ENCODE measurements at regions not wholly inside any gene's neighbourhood (a gene's known extent, or its start where the extent isn't known, plus 50 kb on each side); places are given as distances from the start of the nearest gene placed in this dataset.

DNA sequence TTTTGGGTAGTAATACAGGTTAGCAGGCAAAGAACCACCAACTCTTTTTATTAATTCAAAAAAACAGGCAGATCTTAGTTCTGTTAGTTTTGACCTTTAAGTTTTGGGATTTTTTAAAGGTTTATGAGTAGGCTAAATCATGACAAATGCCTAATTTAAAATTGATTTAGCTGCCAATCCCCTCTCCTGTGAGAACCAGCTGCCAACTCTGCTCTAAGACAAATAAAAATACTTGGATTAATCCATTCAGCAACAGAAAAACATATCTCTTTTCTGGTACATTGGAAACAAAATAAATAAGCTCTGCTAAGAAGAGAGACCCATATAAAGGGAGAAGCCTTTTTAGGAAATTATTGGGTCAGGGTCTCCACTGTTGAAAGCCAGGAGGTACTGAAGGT is 160.8 kb downstream of the NTMT2 start:
- Histone ChIP-seq H3K27ac (no peak overlapping the region), H3K36me3 (no peaks in the 10 kb centered on the region), H3K4me1 (peaks cover 0 to 8% (median 0%) of the 10 kb centered on the region in 3 donors), H3K27me3 (no peaks in the 10 kb centered on the region), H3K4me3 (no peak overlapping the region), H3K9me3 (no peaks in the 10 kb centered on the region)
- ATAC-seq, result no peak
- TF ChIP-seq POLR2AphosphoS5 (IDR thresholded peaks at IDR 0.05) (no peak), POLR2A (IDR thresholded peaks at IDR 0.05) (no peak)
- TF ChIP-seq, protein P1, sequence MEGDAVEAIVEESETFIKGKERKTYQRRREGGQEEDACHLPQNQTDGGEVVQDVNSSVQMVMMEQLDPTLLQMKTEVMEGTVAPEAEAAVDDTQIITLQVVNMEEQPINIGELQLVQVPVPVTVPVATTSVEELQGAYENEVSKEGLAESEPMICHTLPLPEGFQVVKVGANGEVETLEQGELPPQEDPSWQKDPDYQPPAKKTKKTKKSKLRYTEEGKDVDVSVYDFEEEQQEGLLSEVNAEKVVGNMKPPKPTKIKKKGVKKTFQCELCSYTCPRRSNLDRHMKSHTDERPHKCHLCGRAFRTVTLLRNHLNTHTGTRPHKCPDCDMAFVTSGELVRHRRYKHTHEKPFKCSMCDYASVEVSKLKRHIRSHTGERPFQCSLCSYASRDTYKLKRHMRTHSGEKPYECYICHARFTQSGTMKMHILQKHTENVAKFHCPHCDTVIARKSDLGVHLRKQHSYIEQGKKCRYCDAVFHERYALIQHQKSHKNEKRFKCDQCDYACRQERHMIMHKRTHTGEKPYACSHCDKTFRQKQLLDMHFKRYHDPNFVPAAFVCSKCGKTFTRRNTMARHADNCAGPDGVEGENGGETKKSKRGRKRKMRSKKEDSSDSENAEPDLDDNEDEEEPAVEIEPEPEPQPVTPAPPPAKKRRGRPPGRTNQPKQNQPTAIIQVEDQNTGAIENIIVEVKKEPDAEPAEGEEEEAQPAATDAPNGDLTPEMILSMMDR (IDR thresholded peaks at IDR 0.05), result no peak

DNA sequence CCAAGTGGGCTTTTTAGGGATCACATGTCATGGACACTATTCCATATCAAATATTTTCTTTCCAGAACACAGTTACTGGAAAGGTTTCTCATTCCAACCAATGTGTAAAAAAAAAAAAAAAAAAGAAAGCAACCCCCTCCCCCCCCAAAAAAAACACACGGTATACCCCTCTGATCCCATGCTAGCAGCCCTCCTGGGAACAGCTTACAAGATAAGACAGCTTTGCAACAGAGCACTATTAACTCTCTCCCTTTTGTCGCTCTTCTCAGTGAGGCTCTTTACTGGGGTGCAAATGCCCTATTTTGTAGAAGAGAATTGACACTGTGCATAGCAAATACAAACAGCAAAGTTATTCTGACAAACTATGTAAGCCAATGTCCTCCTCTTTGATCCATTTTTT is 161.2 kb downstream of the NTMT2 start:
- TF ChIP-seq EP300 (IDR thresholded peaks at IDR 0.05) (no peak), POLR2A (IDR thresholded peaks at IDR 0.05) (no peak), POLR2AphosphoS5 (IDR thresholded peaks at IDR 0.05) (no peak)
- TF ChIP-seq, protein P1 (IDR thresholded peaks at IDR 0.05), result no peak
- H3K4me3 ChIP-seq, result no peak overlapping the region
- H3K27me3 ChIP-seq, result no peaks in the 10 kb centered on the region
- H3K27ac ChIP-seq, result no peak overlapping the region
- H3K9me3 ChIP-seq, result no peaks in the 10 kb centered on the region
- peaks cover 0 to 8% (median 0%) of the 10 kb centered on the region in 3 donors for H3K4me1 ChIP-seq
- no peaks in the 10 kb centered on the region for H3K36me3 ChIP-seq
- 45 to 50% methylated on average over 2 of the region's 2 CpGs for WGBS, 2 donors (ENCODE audit: low coverage in 1 of 2)
- no peak for ATAC-seq

DNA sequence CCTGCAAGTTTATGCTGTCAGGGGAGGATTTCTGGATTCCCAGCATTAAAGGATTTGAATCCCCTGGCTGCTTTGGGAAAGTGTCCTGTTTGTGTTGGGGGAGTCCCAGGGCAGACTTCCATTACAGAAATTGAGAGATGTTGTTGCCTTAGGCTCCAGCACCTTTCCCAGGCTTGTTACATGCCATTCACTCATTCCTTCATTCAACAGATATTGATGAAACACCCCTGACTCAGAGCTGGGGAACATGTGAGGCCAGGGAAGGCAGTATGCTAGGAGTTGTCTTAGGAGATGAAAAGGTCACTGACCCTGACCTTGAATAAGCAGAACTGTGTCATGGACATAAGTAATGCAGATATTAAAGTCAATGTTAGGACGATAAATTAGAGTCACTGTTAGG is 161.7 kb downstream of the NTMT2 start:
- Histone ChIP-seq H3K4me3 (no peak overlapping the region), H3K36me3 (no peaks in the 10 kb centered on the region), H3K27ac (no peak overlapping the region), H3K9me3 (no peaks in the 10 kb centered on the region), H3K4me1 (peaks cover 0 to 8% (median 0%) of the 10 kb centered on the region in 3 donors), H3K27me3 (no peaks in the 10 kb centered on the region)
- no peak for TF ChIP-seq POLR2AphosphoS5 (IDR thresholded peaks at IDR 0.05)
- TF ChIP-seq POLR2A (IDR thresholded peaks at IDR 0.05), result no peak
- TF ChIP-seq EP300 (IDR thresholded peaks at IDR 0.05), result no peak
- TF ChIP-seq, protein P1 (IDR thresholded peaks at IDR 0.05), result no peak
- ATAC-seq, result no peak
- 55 to 78% methylated on average over 1 of the region's 1 CpG for WGBS, 2 donors (ENCODE audit: low coverage in 1 of 2)

DNA sequence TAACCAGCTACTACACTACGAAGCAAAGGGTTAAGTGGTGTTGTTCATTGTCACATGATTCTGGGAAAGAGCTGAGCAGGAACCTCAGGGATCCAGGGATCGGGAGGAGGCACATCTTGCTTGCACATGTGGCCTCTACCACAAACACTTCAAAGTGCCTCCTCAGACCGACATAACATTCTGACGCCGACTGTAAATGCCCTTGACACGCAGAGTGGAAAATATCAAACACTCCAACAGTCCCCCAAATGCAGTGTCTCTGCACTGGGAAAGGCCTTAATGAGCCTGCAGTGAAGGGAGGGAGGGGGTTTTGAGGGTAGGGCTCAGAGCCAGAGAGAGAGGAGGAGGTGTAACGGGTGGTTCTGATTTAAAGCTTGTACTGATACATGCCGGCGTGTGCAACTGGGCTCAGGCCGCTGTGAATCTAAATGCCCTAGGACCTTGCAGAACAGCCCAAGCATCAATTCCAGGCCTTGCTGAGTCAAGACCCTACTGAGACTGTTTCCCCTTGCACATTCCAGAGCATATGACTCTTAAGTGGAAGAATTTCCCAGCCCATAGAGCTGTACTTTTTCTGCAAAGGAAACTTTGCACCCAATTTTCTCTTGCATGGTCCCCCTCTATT is 163.7 kb downstream of the NTMT2 start:
- no peak for TF ChIP-seq EP300 (IDR thresholded peaks at IDR 0.05)
- TF ChIP-seq, protein P1 (IDR thresholded peaks at IDR 0.05), result no peak
- TF ChIP-seq POLR2A (IDR thresholded peaks at IDR 0.05), result no peak
- TF ChIP-seq POLR2AphosphoS5 (IDR thresholded peaks at IDR 0.05), result no peak
- no peak overlapping the region for H3K4me3 ChIP-seq
- H3K36me3 ChIP-seq, result no peaks in the 10 kb centered on the region

DNA sequence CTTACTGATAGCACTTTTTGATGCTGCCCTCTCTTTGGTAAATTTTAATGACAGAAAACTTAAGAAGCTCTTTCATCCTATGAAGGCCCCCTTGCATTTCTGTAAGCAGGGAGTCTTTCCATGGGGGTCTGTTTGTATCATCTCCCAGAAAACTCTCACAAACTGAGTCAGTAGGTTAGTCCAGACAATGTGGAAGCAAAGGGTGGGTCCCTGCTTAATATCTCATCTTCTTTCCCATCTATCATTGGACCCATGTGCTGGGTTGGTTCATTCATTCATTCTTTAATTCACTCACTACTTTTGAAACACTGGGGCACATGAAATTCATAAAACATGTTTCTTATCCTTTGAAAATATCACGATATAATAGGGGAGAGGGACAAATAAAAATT is 164.3 kb downstream of the NTMT2 start:
- H3K27me3 ChIP-seq, result no peaks in the 10 kb centered on the region
- TF ChIP-seq, protein P1 (IDR thresholded peaks at IDR 0.05), result no peak
- TF ChIP-seq POLR2AphosphoS5 (IDR thresholded peaks at IDR 0.05) (no peak), EP300 (IDR thresholded peaks at IDR 0.05) (no peak), POLR2A (IDR thresholded peaks at IDR 0.05) (no peak)
- H3K4me1 ChIP-seq, result peaks cover 0 to 3% (median 0%) of the 10 kb centered on the region in 3 donors
- no peak overlapping the region for H3K27ac ChIP-seq
- H3K9me3 ChIP-seq, result no peaks in the 10 kb centered on the region
- WGBS, 2 donors (ENCODE audit: low coverage in 1 of 2), result 78 to 86% methylated on average over 1 of the region's 1 CpG
- no peak overlapping the region for H3K4me3 ChIP-seq
- no peak for ATAC-seq
- H3K36me3 ChIP-seq, result no peaks in the 10 kb centered on the region

More for the DNA sequence above, 163.7 kb downstream of the NTMT2 start:
- H3K9me3 ChIP-seq, result no peaks in the 10 kb centered on the region
- H3K27me3 ChIP-seq, result no peaks in the 10 kb centered on the region
- ATAC-seq, result peak; percentile 48
- no peak overlapping the region for H3K27ac ChIP-seq
- WGBS, 2 donors (ENCODE audit: low coverage in 1 of 2), result 36 to 48% methylated on average over 7 to 10 of the region's 10 CpGs
- peaks cover 0 to 3% (median 0%) of the 10 kb centered on the region in 3 donors for H3K4me1 ChIP-seq

Measured in gastroesophageal sphincter (tissue), 4 donors.